HCT116 (cell line): ENCODE measurements at regions not wholly inside any gene's neighbourhood (a gene's known extent, or its start where the extent isn't known, plus 50 kb on each side); places are given as distances from the start of the nearest gene placed in this dataset.

Experiments
- CTCF ChIP-seq, 3 experiments: fragments of 200-600 bp in 1 of 3; sonication (generic) in 1 of 3; IDR thresholded peaks in 2 of 3; conservative IDR thresholded peaks in 1 of 3; 2 replicates each; pipeline ENCODE4 v1.5.1; 2012 to 2017; ENCODE audit warnings: low read depth in 2 of 3, low read length in 2 of 3, antibody characterized with exemption in 1 of 3, borderline replicate concordance in 1 of 3, control low read depth in 1 of 3, mild to moderate bottlenecking in 1 of 3, mixed read lengths in 1 of 3, mixed run types in 1 of 3, moderate library complexity in 1 of 3; ENCODE audit not compliant: insufficient read depth in 1 of 3
- EZH2phosphoT487 ChIP-seq: fragments of 200-600 bp; IDR thresholded peaks from 2 replicates; pipeline ENCODE4 v1.6.1; 2018; ENCODE audit warnings: antibody characterized with exemption, borderline replicate concordance
- YY1 ChIP-seq: IDR thresholded peaks from 2 replicates; pipeline ENCODE4 v1.6.1; 2011; ENCODE audit warnings: low read length, low read depth, moderate library complexity, mild to moderate bottlenecking; ENCODE audit not compliant: insufficient replicate concordance; ENCODE audit errors: extremely low read depth

GRCh38 chr18:29076645-29077044, 899.7 kb upstream of the CDH2 start:
- no peak for TF ChIP-seq YY1
- TF ChIP-seq EZH2phosphoT487: no peak
- no peak for TF ChIP-seq CTCF (IDR thresholded peaks at IDR 0.05 in 2 of 3, conservative IDR thresholded peaks at IDR 0.05 in 1 of 3; ENCODE audit: borderline replicate concordance in 1 of 3, insufficient read depth in 1 of 3, low read depth in 2 of 3, low read length in 2 of 3)
